Globus pallidus (tissue), 1 donor: ENCODE measurements at regions not wholly inside any gene's neighbourhood (a gene's known extent, or its start where the extent isn't known, plus 50 kb on each side); places are given as distances from the start of the nearest gene placed in this dataset.

Experiments used
- DNase-seq: peaks from one replicate; pipeline ENCODE4 v3.0.0-alpha.2; 2015; ENCODE audit warnings: low spot score

DNA sequence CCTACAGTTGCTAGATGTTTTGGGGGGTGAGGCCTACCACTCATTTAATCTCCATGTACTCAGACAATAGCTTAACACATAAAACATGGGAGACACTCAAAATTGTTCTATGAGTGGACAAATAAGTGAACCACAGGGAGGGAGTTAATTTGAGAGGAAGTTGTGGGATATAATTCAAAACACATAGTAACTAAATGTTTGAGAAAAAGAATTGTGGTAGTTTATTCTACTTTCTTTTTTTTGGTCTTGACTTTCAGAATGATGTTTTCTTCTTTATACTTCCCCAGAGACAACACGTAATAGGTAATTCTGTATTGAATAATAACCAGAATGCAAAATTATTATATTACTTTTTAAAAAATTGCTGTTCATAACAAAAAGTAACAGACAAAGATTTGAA, 453.8 kb downstream of the RFPL4B start:
- DNase-seq, result no peak

DNA sequence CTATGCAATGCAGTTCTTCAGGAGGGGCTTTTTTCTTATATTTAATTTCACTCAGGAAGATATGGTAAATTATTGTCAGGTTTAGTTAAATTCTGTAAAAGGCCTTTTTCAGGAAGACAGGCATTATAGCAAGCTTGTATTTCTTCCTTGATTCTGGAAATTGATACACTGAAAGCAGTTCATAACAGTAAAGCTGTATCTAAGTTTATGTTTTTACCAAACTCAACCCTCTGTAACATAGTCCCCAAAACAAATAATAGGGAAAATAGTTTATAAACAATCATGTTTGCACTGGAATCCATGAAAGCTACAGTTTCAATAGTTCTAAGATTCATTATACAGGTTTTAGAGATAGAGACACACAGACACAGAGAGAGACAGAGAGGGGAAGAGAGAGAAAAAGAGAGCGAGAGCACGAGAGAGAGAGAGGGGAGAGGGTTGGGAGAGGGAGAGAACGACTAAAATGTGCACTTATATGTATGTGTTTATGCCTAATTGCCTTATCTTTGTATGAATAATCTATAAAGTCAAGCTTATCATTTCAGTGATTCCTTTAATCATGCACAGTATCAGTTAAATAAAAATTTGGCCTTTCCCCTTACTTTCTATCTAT, 454.4 kb downstream of the RFPL4B start:
- DNase-seq, result no peak

DNA sequence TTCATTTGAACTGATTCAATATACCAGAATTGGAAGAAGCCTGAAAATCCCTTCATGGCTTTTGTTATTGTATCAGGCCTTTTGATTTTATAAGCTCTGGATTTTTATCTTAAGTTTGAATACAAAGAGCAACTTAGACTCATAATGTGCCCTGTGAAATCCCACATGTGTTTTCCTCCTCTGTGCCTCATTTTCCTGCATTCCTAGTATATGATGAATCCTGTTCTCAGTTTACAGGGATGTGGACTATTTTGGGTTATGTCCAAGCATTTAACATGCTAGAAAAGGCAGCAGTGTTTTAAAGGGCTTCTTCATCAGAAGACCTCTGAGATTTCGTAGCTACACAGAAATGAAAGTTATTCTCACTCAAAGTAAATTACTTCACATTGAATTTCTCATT, 455.0 kb downstream of the RFPL4B start:
- DNase-seq, result no peak

DNA sequence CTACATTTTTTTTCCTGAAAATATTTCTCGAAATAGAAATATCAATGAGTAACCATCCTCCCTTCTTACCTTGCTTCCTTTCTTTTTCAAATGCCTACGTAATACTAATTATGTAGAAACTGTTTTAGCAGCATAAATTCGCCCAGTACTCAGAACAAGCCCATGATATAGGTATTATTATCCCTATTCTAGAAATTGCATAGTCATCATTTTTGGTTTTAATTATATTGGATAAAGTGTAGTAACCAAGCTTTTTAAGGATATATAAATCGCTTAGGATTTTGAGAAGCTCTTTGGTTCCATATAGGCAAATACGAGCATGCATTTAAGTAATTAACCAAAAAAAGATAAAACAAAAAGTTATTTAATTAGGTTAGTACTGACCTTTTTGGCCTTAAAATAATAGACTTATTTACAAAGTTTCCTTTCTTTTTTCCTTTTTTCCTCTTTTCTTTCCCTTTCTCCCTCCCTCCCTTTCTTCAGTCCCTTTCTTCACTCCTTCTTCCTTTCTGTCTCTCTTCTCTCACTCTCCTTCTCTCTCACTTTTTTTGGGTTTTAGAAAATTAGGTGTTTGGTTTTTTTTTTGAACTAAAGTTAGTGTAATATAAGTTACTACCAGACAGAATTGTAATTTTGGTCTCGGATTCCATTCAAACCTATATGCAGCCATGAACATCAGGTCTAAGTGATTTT, 457.7 kb downstream of the RFPL4B start:
- no peak for DNase-seq

DNA sequence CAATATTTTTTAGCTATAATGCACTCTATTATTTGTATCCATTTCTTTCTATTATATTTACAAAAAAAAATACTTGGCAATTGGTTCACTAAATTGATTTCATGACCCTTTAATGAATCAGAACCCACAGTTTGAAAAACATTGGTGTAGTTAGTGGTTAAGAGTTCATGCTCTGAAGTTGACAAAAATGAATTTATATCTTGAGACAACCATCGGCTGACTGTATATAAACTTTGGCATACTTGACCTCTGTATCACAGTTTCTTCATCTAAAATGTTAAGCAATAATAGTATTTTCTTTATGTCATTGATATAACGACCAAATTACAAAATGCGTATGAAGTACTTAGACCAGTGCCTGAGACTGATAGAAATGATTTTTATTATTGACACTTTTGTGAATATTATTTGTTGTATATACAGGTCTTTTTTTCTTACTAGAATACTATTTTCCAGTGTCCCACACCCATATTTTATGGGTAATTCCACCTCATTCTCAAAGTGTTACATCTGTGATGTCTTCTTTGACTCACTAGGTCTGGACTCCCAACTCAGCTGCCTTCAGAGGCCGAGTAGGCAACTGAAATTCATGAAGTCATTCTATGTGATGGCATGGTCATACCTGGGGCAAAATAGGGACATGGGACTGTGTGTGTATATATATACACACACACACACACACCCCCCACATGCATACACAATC, 459.2 kb downstream of the RFPL4B start:
- no peak for DNase-seq

DNA sequence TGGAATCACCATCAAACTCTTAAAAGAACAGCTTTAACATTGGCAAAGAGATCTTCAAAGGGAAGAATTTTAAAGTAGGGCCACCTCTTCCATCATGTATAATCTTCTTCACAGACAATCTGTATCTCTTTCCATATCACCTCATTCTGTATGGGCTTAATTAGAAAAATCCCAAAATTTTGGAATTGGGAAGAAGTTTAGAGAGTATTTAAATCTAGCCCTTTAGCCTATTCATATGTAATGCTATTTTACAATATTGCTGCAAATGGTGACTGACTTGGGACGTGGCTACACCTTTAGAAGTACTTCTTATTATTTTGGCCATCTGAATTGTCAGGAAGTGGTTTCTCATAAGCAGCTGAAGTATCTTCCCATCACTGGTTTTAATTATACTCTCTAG, 474.3 kb downstream of the RFPL4B start:
- no peak for DNase-seq

DNA sequence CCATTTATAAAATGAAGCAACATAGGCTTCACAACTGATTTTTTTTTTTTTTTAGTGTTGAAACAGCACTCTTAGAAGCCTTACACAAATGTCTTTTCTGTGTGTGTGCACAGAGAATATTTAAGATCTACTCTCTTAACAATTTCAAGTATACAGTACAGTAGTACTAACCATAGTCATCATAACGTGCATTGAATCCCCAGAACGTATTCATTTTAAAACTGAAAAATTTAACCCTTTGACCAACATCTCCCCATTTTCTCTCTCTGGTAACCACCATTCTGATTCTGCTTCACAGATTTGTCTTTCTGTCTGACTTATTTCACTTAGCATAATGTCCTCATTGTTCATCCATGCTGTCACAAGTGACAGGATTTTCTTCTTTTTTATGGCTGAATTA, 475.6 kb downstream of the RFPL4B start:
- no peak for DNase-seq

DNA sequence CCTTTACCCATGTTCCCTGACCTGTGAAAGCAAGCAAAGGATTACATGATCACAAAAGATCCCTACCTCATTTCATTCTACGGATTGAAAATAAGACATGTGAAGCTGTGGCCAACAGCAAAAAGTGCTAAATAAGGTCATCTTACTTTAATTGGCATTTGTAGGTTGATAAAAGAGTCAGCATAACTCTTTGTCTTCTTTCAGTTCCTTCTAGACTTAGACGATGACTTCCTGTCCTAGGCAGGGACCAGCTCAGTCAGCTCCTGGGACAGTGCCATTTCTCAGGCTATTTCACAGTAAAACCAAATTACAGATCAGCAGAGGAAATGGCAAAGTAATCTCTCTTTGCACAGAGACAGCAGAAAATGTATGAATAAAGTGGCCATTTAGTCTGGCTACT, 480.7 kb downstream of the RFPL4B start:
- peak; percentile 59 for DNase-seq

DNA sequence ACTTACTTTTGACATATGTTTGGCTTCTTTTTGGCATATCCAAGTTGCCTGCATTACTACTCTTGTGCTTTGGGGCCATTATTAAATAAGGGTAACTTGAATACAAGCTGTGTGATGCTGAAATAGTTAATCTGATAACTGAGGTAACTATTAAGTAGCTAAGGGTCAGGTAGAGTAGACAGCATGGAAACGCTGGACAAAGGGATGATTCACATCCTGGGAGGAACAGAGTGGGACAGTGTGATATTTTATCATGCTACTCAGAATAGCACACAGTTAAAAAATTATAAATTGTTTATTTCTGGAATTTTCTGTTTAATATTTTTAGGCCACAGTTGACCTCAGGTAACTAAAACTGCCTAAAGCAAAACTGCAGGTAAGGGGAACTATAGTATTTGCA, 483.9 kb downstream of the RFPL4B start:
- DNase-seq, result no peak

DNA sequence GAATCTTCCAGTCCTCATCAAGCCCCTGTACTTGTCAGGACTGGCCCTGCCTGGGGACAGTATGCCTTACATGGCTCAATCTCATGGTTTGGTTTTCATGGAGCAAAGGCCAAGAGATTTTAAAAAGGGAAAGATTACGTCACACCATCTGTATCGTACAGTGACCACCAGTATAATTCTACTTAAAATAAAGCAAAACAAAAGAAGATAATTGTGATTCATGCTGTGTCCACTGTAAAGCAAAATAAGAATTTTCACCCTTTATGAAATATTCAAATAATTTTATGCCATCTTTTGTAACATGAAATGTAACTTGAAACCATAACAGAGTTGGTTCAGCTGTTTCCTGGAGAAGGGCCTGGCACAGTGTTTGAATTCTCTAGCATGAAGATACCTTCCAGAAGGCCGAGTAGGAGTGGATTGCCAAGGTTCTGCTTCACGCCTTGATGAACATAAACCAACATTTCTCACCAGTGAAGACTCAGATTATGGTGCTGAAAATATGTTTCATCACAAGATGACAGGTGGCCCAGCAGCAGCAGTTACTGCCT, 486.5 kb downstream of the RFPL4B start:
- DNase-seq, result no peak

DNA sequence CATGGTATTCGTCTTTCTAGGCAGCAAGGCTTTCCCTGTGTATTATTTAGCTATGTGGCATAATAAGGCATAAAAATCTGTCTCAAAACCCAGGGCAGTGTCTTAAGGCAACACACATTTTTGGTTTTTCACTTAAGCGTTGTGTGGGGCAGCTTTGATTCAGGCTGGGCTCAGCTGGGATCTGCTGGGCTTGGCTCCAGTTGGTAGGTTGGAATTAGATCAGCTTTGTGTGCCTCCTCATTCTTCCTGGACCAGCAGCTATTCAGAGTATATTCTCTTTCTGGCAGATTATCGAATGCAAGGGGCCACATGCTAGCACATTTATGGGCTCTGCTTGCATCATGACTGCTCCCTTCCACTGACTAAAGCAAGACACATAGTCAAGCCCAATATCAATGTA, 487.9 kb downstream of the RFPL4B start:
- no peak for DNase-seq

DNA sequence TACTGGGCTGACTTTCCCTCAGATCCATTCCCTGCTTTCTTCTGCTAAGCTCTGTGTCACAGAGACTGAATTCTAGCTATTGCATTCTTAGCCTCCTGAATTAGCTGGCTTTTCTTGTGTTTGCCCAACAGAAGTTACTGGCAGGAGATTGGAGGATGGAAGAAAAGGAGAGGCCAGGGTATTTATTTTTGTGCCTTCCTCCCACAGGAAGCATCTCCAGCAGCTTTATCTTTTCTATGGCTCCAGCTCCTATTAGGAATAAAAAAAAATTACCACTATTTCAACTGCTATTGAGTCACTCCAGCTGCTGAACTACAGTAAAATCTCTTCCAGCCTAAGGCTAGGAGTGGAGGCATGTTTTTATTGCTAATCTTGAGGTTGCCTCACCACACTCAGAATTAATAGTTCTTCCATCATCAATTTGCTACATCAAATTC, 492.4 kb downstream of the RFPL4B start:
- no peak for DNase-seq

DNA sequence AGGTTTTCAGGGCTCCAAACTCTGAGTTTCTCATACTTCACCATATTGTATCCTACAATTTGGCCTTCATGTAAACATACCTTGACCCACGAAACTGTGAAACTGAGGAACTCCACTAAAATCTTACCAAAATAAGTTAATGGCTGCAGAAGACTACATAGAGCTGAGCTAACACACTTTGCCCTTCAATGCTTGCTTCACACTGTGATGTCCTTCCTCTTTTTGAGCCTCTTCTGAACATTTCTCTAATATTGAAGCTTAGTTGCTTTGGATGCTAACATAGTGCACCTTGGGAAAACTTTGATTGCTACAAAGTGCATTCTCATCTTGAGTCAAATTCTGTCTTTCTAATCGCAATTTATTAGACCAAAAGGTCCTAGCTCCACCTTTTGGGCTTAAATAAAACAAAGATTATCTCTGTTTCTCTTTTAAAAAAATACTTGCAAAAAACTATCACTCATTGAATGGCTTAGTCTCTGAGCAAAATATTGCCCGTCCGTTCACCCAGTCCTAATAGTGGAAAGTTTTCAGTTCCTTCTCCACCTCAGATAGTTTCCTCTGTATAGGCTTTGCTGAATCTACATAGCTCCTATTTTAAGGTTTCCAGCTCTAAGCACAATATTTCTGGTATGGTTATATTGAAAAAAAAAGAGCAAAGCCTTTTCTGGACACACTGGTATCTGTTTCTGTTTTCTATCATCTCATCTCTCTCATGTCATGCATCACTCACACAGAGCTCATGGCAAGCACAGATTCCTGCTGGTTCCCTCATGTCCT, 494.6 kb downstream of the RFPL4B start:
- peak; percentile 29 for DNase-seq

DNA sequence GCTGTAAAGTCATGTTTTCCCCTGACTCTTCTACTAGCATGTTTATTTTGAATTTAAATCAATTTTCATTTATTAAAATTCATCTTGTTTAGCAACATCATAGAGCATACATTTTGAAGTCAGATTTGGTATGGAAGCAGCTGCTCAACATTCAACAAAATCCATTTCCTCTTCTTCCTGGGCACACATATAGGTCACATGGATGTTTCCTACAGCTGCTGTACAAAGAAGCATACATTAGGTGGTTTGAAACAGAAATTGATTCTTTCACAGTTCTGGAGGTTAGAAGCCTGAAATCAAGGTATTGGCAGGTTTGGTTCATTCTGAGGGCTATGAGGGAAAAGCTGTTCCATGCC, 495.2 kb downstream of the RFPL4B start:
- no peak for DNase-seq

DNA sequence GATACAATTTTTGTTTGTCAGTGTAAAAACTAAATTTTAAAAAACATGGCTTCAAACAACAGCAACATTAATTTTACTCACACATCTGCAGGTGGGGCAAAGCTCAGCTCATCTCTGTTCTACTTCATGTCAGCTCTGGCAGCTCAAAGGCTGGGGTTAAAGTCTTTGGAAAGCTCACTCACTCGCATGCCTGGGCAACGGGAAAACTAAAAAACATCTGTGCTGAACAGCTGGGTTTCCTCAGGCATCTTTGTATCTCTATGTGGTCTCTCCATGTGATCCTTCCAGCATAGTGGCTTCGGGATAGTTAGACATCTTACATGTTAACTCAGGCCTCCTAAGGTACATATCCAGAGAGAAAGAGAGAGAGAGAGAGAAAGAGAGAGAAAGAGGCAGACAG, 499.6 kb downstream of the RFPL4B start:
- DNase-seq, result no peak

DNA sequence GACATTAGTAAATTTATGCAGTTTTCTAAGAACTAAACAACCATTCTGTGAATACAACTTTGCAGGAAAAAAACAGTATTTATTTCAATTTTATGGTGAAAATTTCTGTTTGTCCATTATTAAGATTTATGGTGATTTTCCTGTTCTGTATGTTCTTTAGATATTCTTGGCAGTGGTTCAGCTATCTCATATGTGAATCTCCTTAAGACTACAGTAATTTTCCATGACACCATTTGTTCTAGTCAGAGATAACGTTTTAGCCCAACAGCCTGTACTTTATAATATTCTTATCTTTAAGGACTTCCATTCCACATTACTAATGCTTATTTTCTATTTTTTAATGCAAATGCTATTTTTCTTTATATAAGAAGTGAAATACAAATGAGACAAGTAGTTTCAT, 504.0 kb downstream of the RFPL4B start:
- no peak for DNase-seq

DNA sequence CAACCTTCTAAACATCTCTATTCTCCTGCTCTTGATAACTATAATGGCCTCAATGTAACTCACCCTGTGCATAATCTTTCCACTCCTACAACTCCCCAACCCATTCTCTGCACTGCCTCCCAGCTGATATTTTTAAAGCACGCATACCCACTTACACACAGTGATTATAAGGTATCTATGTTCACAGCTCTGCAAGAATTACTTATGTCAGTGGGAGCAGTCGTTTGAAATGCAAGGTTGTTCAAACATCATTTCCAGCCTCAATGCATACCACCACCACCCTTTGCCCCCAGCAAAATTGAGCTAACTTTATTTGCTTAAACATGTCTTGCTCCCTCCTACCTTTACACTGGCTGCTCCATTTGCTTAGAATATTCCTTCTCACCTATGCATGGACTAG, 506.0 kb downstream of the RFPL4B start:
- DNase-seq, result no peak

DNA sequence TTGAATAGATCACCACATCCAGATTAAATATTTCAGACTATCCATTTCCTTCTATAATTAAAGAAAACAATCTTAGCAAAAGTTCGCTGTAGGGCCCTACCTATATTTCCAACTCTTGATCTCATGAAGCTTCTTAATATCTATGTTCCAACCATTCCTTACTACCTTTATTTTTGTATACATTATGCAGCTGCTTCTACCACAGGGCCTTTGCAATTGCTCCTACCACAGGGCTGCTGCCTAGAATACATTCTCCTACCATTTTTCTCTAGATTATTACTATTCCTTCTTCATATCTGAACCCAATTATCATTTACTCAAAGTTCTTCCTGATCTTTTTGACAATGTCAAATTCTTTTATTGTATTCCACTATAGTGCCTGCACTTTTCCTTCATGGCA, 516.6 kb downstream of the RFPL4B start:
- DNase-seq, result no peak

DNA sequence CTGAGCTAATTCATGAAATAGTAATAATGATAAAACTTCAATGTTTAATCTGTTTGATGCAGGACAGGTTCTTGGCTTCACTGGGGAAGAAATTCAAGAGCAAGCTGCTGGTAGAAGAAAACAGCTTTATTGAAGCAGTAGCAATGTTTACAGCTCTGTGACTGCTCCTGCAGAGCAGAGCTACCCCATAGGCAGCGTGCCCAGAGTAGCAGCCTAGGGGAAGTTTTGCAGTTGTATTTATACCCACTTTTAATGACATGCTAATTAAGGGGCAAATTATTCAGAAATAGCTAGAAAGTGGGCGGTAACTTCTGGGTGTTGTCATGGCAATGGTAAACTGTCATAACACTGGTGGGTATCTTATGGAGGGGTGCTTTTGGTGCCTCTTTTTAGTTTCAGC, 518.0 kb downstream of the RFPL4B start:
- no peak for DNase-seq

DNA sequence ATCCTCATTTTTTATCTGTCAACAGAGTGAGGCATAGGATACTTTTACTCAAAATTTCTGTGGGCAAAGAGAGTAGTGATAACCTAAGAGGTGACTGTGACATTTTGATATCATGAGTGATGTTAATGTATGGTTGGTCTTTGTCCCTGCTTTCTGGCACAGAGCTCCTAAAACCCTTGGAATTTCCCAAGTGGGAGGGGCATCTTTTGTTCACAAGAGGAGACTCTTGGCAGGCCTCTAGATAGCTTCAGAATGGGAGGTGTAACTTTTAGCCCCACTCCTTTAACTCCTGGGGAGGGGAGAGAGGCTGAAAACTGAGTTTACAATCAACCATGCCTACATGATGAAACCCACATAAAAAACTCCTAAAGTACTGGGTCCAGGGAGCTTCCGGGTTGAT, 527.8 kb downstream of the RFPL4B start:
- DNase-seq, result no peak

DNA sequence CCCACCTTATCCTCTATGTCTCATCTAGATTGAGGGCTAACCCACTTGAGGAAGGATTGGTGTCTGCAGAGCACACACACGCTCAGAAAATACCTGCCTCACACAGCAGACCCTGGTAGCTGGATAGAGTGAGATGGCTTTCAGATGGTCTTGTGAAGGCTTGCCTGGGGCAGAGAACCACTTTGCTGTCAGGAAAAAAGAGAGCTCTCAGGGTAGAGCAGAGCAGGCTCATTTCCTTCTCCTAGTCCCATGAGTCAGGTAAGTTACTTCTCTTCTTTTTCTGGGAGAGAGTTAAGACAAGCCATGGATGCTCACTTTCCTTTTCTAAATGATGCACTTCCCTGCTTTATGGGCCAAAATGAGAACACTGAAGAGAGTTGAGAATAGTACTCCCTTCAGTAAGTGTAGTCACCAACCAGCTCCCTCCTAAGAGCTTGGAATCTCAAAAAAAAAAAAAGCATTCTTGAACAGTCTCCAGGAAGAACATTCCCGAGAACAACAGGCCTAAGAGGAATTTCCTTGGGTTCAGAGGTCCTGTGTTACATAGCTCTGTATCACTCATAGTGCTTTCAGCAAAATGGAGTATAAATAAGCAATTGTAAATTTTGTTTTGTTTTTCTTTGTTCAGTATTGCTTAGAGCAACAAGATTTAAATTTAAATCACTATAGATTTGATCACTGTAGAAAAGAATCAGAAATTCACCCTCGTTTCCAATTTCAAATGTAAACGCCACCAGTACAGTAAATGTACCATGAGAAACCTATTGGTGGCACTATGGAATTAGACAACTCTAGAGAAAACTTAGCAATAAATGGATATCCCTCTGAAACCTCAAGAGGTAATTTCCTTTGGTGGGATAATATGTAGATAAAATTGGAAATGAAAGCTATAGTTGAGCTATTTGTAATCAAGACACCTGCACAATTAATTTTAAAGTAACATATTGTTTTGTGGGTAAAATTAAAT, 530.3 kb downstream of the RFPL4B start:
- no peak for DNase-seq
